C4-2B (cell line): ENCODE measurements at regions not wholly inside any gene's neighbourhood (a gene's known extent, or its start where the extent isn't known, plus 50 kb on each side); places are given as distances from the start of the nearest gene placed in this dataset.

Source experiments
- ZFX ChIP-seq: fragments of 450-650 bp; IDR thresholded peaks from 2 replicates; pipeline ENCODE4 v1.6.1; 2017
- TF ChIP-seq, protein P1 (sequence below): fragments of 450-650 bp; conservative IDR thresholded peaks from 2 replicates; pipeline ENCODE4 v1.5.1; 2017; ENCODE audit warnings: mild to moderate bottlenecking

DNA sequence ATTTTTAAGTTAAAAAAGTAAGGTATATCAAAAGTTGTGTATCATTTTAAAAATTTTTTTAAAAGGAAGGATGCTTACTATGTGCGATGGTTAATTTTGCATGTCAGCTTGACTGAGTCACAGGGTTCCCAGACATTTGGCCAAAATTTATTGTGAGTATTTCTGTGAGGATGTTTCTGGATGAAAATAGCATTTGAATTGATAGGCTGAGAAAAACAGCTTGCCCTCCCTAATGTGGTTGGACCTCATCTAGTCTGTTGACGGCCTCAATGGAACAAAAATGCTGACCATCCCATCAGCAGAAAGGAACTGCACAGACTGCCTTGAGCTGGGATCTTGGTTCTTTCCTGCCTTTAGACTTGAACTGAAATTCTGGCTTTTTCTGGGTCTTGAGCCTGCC lies 724.5 kb downstream of the NCAM2 start:
- TF ChIP-seq, protein P1, sequence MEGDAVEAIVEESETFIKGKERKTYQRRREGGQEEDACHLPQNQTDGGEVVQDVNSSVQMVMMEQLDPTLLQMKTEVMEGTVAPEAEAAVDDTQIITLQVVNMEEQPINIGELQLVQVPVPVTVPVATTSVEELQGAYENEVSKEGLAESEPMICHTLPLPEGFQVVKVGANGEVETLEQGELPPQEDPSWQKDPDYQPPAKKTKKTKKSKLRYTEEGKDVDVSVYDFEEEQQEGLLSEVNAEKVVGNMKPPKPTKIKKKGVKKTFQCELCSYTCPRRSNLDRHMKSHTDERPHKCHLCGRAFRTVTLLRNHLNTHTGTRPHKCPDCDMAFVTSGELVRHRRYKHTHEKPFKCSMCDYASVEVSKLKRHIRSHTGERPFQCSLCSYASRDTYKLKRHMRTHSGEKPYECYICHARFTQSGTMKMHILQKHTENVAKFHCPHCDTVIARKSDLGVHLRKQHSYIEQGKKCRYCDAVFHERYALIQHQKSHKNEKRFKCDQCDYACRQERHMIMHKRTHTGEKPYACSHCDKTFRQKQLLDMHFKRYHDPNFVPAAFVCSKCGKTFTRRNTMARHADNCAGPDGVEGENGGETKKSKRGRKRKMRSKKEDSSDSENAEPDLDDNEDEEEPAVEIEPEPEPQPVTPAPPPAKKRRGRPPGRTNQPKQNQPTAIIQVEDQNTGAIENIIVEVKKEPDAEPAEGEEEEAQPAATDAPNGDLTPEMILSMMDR: no peak
- no peak for TF ChIP-seq ZFX
